Kidney (tissue), 13 donors: ENCODE measurements at regions not wholly inside any gene's neighbourhood (a gene's known extent, or its start where the extent isn't known, plus 50 kb on each side); places are given as distances from the start of the nearest gene placed in this dataset.
A peak's percentile ranks its signal among the peaks of the same experiment; 100 is the strongest.

ENCODE experiments used
- DNase-seq, 5 donors: peaks; one replicate each; pipeline ENCODE4 v3.0.0-alpha.2; 2013 to 2020
- FAIRE-seq: peaks from 2 replicates; lab custom pipeline; 2012; peaks lifted over from hg19 to GRCh38; lab: Jason Lieb, UNC
- H3K27ac ChIP-seq, 2 donors: one replicate each; pipeline ENCODE4 v1.7.0; 2013; ENCODE audit warnings: low read depth in 2 of 2, low read length in 2 of 2, inconsistent platforms in 1 of 2
- H3K27me3 ChIP-seq: one replicate; pipeline ENCODE4 v1.7.1; 2013; ENCODE audit warnings: low read length, inconsistent platforms; ENCODE audit not compliant: control insufficient read depth, insufficient read depth
- H3K36me3 ChIP-seq, 3 donors: one replicate each; pipeline versions ENCODE4 v1.7.0 to v1.7.1; 2013; ENCODE audit warnings: low read length in 3 of 3, control low read depth in 1 of 3, inconsistent platforms in 1 of 3; ENCODE audit not compliant: insufficient read depth in 3 of 3, control insufficient read depth in 2 of 3
- H3K4me1 ChIP-seq, 3 donors: one replicate each; pipeline versions ENCODE4 v1.7.0 to v1.7.1; 2013; ENCODE audit warnings: low read length in 3 of 3, inconsistent platforms in 1 of 3, low read depth in 1 of 3; ENCODE audit not compliant: control insufficient read depth in 2 of 3, insufficient read depth in 2 of 3
- H3K4me3 ChIP-seq, 3 donors: one replicate each; pipeline versions ENCODE4 v1.7.0 to v1.8.1; 2013; ENCODE audit warnings: low read length in 3 of 3, control low read depth in 1 of 3, inconsistent platforms in 1 of 3
- H3K9ac ChIP-seq, 3 donors: one replicate each; pipeline versions ENCODE4 v1.7.0 to v1.7.1; 2013; ENCODE audit warnings: low read length in 3 of 3, control low read depth in 1 of 3, inconsistent platforms in 1 of 3
- H3K9me3 ChIP-seq, 3 donors: one replicate each; pipeline versions ENCODE4 v1.7.0 to v1.7.1; 2013; ENCODE audit warnings: low read length in 3 of 3, control low read depth in 1 of 3, inconsistent platforms in 1 of 3; ENCODE audit not compliant: control insufficient read depth in 2 of 3, insufficient read depth in 1 of 3
- CTCF ChIP-seq: IDR thresholded peaks from 3 replicates; pipeline ENCODE4 v1.5.1; 2012; ENCODE audit warnings: mild to moderate bottlenecking, moderate library complexity, borderline replicate concordance; ENCODE audit not compliant: insufficient read depth; ENCODE audit errors: extremely low read depth
- intact Hi-C: fragments of 100-400 bp; cut with DNase I; formaldehyde crosslinking; loops from one replicate; pipeline ENCODE4 v1.11.1; 2022
- donor health status: control.
- donor health status: control.
- donor health status: control.
- donor health status: control.
- donor health status: control.
- donor health status: DM: yes; HTN: yes; CAD: no.
- donor health status: Normal renal cell carcinoma (clear cell type).

- peaks cover 0 to 5% (median 4%) of the 10 kb centered on the region in 3 donors for H3K4me1 ChIP-seq
- no peak overlapping the region for H3K9ac ChIP-seq
- H3K36me3 ChIP-seq: no peaks in the 10 kb centered on the region
- H3K27ac ChIP-seq: no peak overlapping the region
- FAIRE-seq (no peak), DNase-seq (no peak)
- no peak overlapping the region for H3K4me3 ChIP-seq
- TF ChIP-seq CTCF: no peak
- no peaks in the 10 kb centered on the region for H3K27me3 ChIP-seq
- intact Hi-C loops: no loop called here
- H3K9me3 ChIP-seq: no peaks in the 10 kb centered on the region
Observed at GRCh38 chr5:142428036-142428772, 103.4 kb upstream of the SPRY4 start.

GRCh38 chr5:142427529-142427928 lies 102.7 kb upstream of the SPRY4 start:
- Histone ChIP-seq H3K27me3 (no peaks in the 10 kb centered on the region), H3K4me1 (peaks cover 0 to 5% (median 4%) of the 10 kb centered on the region in 3 donors), H3K27ac (no peak overlapping the region), H3K4me3 (no peak overlapping the region), H3K36me3 (no peaks in the 10 kb centered on the region), H3K9ac (no peak overlapping the region), H3K9me3 (no peaks in the 10 kb centered on the region)
- FAIRE-seq: no peak
- no peak for DNase-seq
- TF ChIP-seq CTCF: no peak
- intact Hi-C loops: no loop called here

- intact Hi-C loops: no loop called here
- no peak overlapping the region for H3K9ac ChIP-seq
- H3K36me3 ChIP-seq: no peaks in the 10 kb centered on the region
- peak overlapping the region in 1 of 2 donors; percentile 59 for H3K27ac ChIP-seq
- H3K9me3 ChIP-seq: no peaks in the 10 kb centered on the region
- H3K27me3 ChIP-seq: no peaks in the 10 kb centered on the region
- H3K4me1 ChIP-seq: peaks cover 0 to 5% (median 4%) of the 10 kb centered on the region in 3 donors
- TF ChIP-seq CTCF: no peak
- DNase-seq (no peak), FAIRE-seq (no peak)
- H3K4me3 ChIP-seq: no peak overlapping the region
Observed at GRCh38 chr5:142427015-142427364, 102.2 kb upstream of the SPRY4 start.
